DND-41 (cell line): ENCODE measurements at regions not wholly inside any gene's neighbourhood (a gene's known extent, or its start where the extent isn't known, plus 50 kb on each side); places are given as distances from the start of the nearest gene placed in this dataset.

Experiments
- ATAC-seq: fragments of 200-7000 bp; cut with Tn5 transposase; 3 replicates; pipeline ENCODE4 v1.9.1; 2021; ENCODE audit warnings: low read depth; ENCODE audit not compliant: insufficient read depth
- DNase-seq: peaks from one replicate; pipeline ENCODE4 v3.0.0-alpha.2; 2020
- H2AFZ ChIP-seq: 2 replicates; pipeline ENCODE4 v1.6.0; 2012; ENCODE audit warnings: low read depth, low read length
- H3K27ac ChIP-seq: 2 replicates; pipeline ENCODE4 v1.5.1; 2012; ENCODE audit warnings: low read length, inconsistent platforms
- H3K27me3 ChIP-seq: fragments of 200-600 bp; sonication (generic); 2 replicates; pipeline ENCODE4 v1.6.0; 2012; ENCODE audit warnings: low read length, mild to moderate bottlenecking, inconsistent platforms; ENCODE audit not compliant: insufficient read depth, poor library complexity
- H3K36me3 ChIP-seq: 2 replicates; pipeline ENCODE4 v1.5.1; 2012; ENCODE audit warnings: low read length, inconsistent platforms; ENCODE audit not compliant: insufficient read depth
- H3K4me1 ChIP-seq: 2 replicates; pipeline ENCODE4 v1.5.1; 2012; ENCODE audit warnings: mild to moderate bottlenecking, low read length; ENCODE audit not compliant: insufficient read depth
- H3K4me2 ChIP-seq: 2 replicates; pipeline ENCODE4 v1.6.0; 2012; ENCODE audit warnings: mild to moderate bottlenecking, moderate library complexity, low read length, inconsistent platforms; ENCODE audit not compliant: insufficient read depth
- H3K4me3 ChIP-seq, 2 experiments: fragments of 200-600 bp in 1 of 2; shearing (Covaris generic) in 1 of 2; 2 replicates each; pipeline ENCODE4 v1.5.1; 2012 to 2016; ENCODE audit warnings: inconsistent platforms in 2 of 2, low read length in 2 of 2, mild to moderate bottlenecking in 2 of 2, low read depth in 1 of 2, moderate library complexity in 1 of 2
- H3K79me2 ChIP-seq: 2 replicates; pipeline ENCODE4 v1.6.0; 2012; ENCODE audit warnings: low read length, inconsistent platforms; ENCODE audit not compliant: insufficient read depth
- H3K9ac ChIP-seq: 2 replicates; pipeline ENCODE4 v1.6.0; 2012; ENCODE audit warnings: low read depth, mild to moderate bottlenecking, inconsistent platforms, low read length, moderate library complexity
- H3K9me3 ChIP-seq: 2 replicates; pipeline ENCODE4 v1.5.1; 2012; ENCODE audit warnings: low read length, moderate library complexity, mild to moderate bottlenecking, inconsistent platforms; ENCODE audit not compliant: insufficient read depth, severe bottlenecking
- H4K20me1 ChIP-seq: 2 replicates; pipeline ENCODE4 v1.6.0; 2012; ENCODE audit warnings: low read length; ENCODE audit not compliant: insufficient read depth
- CTCF ChIP-seq: IDR thresholded peaks from 2 replicates; pipeline ENCODE4 v1.5.1; 2012; ENCODE audit warnings: borderline replicate concordance, low read length, moderate library complexity, mild to moderate bottlenecking; ENCODE audit not compliant: poor library complexity, severe bottlenecking; ENCODE audit errors: extremely low read depth
- EZH2 ChIP-seq: IDR thresholded peaks from 3 replicates; pipeline ENCODE4 v1.6.1; 2012; ENCODE audit warnings: borderline replicate concordance, low read depth, mild to moderate bottlenecking, moderate library complexity, low read length, inconsistent platforms; ENCODE audit not compliant: severe bottlenecking

- H3K27me3 ChIP-seq: no peaks in the 10 kb centered on the region
- H3K27ac ChIP-seq: no peak overlapping the region
Observed at GRCh38 chr4:31334086-31334910, 614.1 kb downstream of the PCDH7 start.

GRCh38 chr4:31338000-31338399, 617.8 kb downstream of the PCDH7 start:
- Histone ChIP-seq H3K4me3 (no peak overlapping the region), H2AFZ (no peak overlapping the region), H3K4me1 (no peaks in the 10 kb centered on the region), H3K27me3 (no peaks in the 10 kb centered on the region), H3K9ac (no peak overlapping the region), H4K20me1 (no peaks in the 10 kb centered on the region), H3K9me3 (no peaks in the 10 kb centered on the region), H3K79me2 (no peaks in the 10 kb centered on the region), H3K4me2 (no peak overlapping the region), H3K27ac (no peak overlapping the region), H3K36me3 (no peaks in the 10 kb centered on the region)
- ATAC-seq (no peak), DNase-seq (no peak)
- no peak for TF ChIP-seq EZH2
- no peak for TF ChIP-seq CTCF

More at GRCh38 chr4:31334086-31334910, 614.1 kb downstream of the PCDH7 start:
- Histone ChIP-seq H3K4me3 (no peak overlapping the region), H3K9me3 (no peaks in the 10 kb centered on the region), H3K4me1 (no peaks in the 10 kb centered on the region), H2AFZ (no peak overlapping the region), H3K4me2 (no peak overlapping the region), H4K20me1 (no peaks in the 10 kb centered on the region), H3K79me2 (no peaks in the 10 kb centered on the region), H3K36me3 (no peaks in the 10 kb centered on the region), H3K9ac (no peak overlapping the region)
- TF ChIP-seq EZH2 (no peak), CTCF (no peak)
- DNase-seq (no peak), ATAC-seq (no peak)

GRCh38 chr4:31341601-31342359, 621.6 kb downstream of the PCDH7 start:
- H3K4me3 ChIP-seq: no peak overlapping the region
- H2AFZ ChIP-seq: no peak overlapping the region
- H3K36me3 ChIP-seq: no peaks in the 10 kb centered on the region
- DNase-seq: no peak
- H3K27me3 ChIP-seq: no peaks in the 10 kb centered on the region
- no peak overlapping the region for H3K27ac ChIP-seq
- TF ChIP-seq CTCF (no peak), EZH2 (no peak)
- no peaks in the 10 kb centered on the region for H3K9me3 ChIP-seq
- no peaks in the 10 kb centered on the region for H4K20me1 ChIP-seq
- H3K4me1 ChIP-seq: no peaks in the 10 kb centered on the region
- H3K4me2 ChIP-seq: no peak overlapping the region
- no peak for ATAC-seq
- no peaks in the 10 kb centered on the region for H3K79me2 ChIP-seq
- no peak overlapping the region for H3K9ac ChIP-seq
